Neuronal stem cell (in vitro differentiated cells): ENCODE measurements at regions not wholly inside any gene's neighbourhood (a gene's known extent, or its start where the extent isn't known, plus 50 kb on each side); places are given as distances from the start of the nearest gene placed in this dataset.
"Not testable (repeated sequence)": the region's sequence is repeated elsewhere in the genome, so short reads cannot be mapped to it uniquely, and the experiment has no call there.

ENCODE experiments used
- DNase-seq: peaks from one replicate; pipeline ENCODE4 v3.0.0-alpha.2; 2013; ENCODE audit warnings: low spot score
- H2AFZ ChIP-seq: one replicate; pipeline ENCODE4 v1.6.1; 2013; ENCODE audit warnings: mild to moderate bottlenecking, low read length, inconsistent platforms
- H2AK5ac ChIP-seq: 2 replicates; pipeline ENCODE4 v1.6.1; 2013; ENCODE audit warnings: low read depth, mild to moderate bottlenecking, inconsistent platforms, low read length, moderate library complexity, mixed read lengths
- H2BK120ac ChIP-seq: 2 replicates; pipeline ENCODE4 v1.6.1; 2013; ENCODE audit warnings: low read depth, mild to moderate bottlenecking, inconsistent platforms, low read length, moderate library complexity, mixed read lengths
- H2BK12ac ChIP-seq: one replicate; pipeline ENCODE4 v1.6.1; 2013; ENCODE audit warnings: low read length, inconsistent platforms
- H2BK15ac ChIP-seq: 2 replicates; pipeline ENCODE4 v1.6.1; 2013; ENCODE audit warnings: mild to moderate bottlenecking, low read length, inconsistent platforms, mixed read lengths
- H2BK5ac ChIP-seq: one replicate; pipeline ENCODE4 v1.6.1; 2013; ENCODE audit warnings: inconsistent platforms, mild to moderate bottlenecking, low read length, moderate library complexity
- H3K14ac ChIP-seq: one replicate; pipeline ENCODE4 v1.6.1; 2013; ENCODE audit warnings: low read length, inconsistent platforms
- H3K18ac ChIP-seq: 2 replicates; pipeline ENCODE4 v1.6.1; 2013; ENCODE audit warnings: low read length, inconsistent platforms
- H3K23ac ChIP-seq: 2 replicates; pipeline ENCODE4 v1.6.1; 2013; ENCODE audit warnings: low read depth, mild to moderate bottlenecking, mixed read lengths, low read length, inconsistent platforms; ENCODE audit not compliant: poor library complexity
- H3K27ac ChIP-seq: replicated peaks from 3 replicates; pipeline ENCODE4 v1.5.1; 2013; ENCODE audit warnings: low read length, inconsistent platforms
- H3K27me3 ChIP-seq, 3 experiments: 2 replicates each; pipeline ENCODE4 v1.6.1; 2013; ENCODE audit warnings: low read length in 3 of 3, mild to moderate bottlenecking in 2 of 3, inconsistent platforms in 1 of 3, low read depth in 1 of 3, mixed read lengths in 1 of 3, moderate library complexity in 1 of 3; ENCODE audit not compliant: control insufficient read depth in 3 of 3, insufficient read depth in 3 of 3
- H3K36me3 ChIP-seq, 2 donors: replicated peaks in 1 of 2; 2 replicates each; pipeline ENCODE4 v1.6.1; 2013; ENCODE audit warnings: low read length in 2 of 2; ENCODE audit not compliant: control insufficient read depth in 2 of 2, insufficient read depth in 2 of 2
- H3K4ac ChIP-seq: 2 replicates; pipeline ENCODE4 v1.6.1; 2013; ENCODE audit warnings: inconsistent platforms, mild to moderate bottlenecking, low read length, moderate library complexity
- H3K4me1 ChIP-seq, 2 donors: 1 replicate in 1 of 2; 2 replicates in 1 of 2; pipeline ENCODE4 v1.6.1; 2013; ENCODE audit warnings: low read length in 2 of 2, low read depth in 1 of 2; ENCODE audit not compliant: control insufficient read depth in 2 of 2, insufficient read depth in 1 of 2
- H3K4me2 ChIP-seq: one replicate; pipeline ENCODE4 v1.6.1; 2013; ENCODE audit warnings: mild to moderate bottlenecking, low read length, inconsistent platforms; ENCODE audit not compliant: insufficient read depth, poor library complexity, severe bottlenecking
- H3K4me3 ChIP-seq, 2 donors: 2 replicates each; pipeline ENCODE4 v1.5.1; 2013; ENCODE audit warnings: low read length in 2 of 2, mild to moderate bottlenecking in 2 of 2, inconsistent platforms in 1 of 2, moderate library complexity in 1 of 2
- H3K79me1 ChIP-seq: one replicate; pipeline ENCODE4 v1.6.1; 2013; ENCODE audit warnings: low read depth, mild to moderate bottlenecking, inconsistent platforms, low read length, moderate library complexity
- H3K9ac ChIP-seq: one replicate; pipeline ENCODE4 v1.6.1; 2013; ENCODE audit warnings: mild to moderate bottlenecking, low read depth, low read length, inconsistent platforms; ENCODE audit not compliant: poor library complexity
- H3K9me3 ChIP-seq, 2 donors: replicated peaks in 1 of 2; 2 replicates each; pipeline versions ENCODE3 to v1.6.1; 2013; ENCODE audit warnings: low read length in 2 of 2, mild to moderate bottlenecking in 2 of 2, inconsistent platforms in 1 of 2, low read depth in 1 of 2, mixed read lengths in 1 of 2, moderate library complexity in 1 of 2; ENCODE audit not compliant: control insufficient read depth in 2 of 2, insufficient read depth in 1 of 2
- H4K8ac ChIP-seq: one replicate; pipeline ENCODE4 v1.6.1; 2013; ENCODE audit warnings: low read depth, mild to moderate bottlenecking, inconsistent platforms, low read length, moderate library complexity
- H4K91ac ChIP-seq: one replicate; pipeline ENCODE4 v1.6.1; 2013; ENCODE audit warnings: low read length, low read depth, mild to moderate bottlenecking, inconsistent platforms; ENCODE audit not compliant: poor library complexity
- WGBS, 2 donors: extraction: QIAGEN DNeasy Blood & Tissue Kit; methylation state at CpG; one replicate each; pipeline ENCODE4 v1.1.7; 2013; ENCODE audit warnings: missing lambda C conversion rate in 2 of 2, mixed read lengths in 1 of 2; ENCODE audit not compliant: insufficient read length in 2 of 2, insufficient replicate concordance in 1 of 2; ENCODE audit errors: extremely low coverage in 2 of 2; 5-methylcytosine and 5-hydroxymethylcytosine counted together

- H2AK5ac ChIP-seq: no peak overlapping the region
- H3K27ac ChIP-seq: no peak overlapping the region
These were observed 714.9 kb upstream of the ADGRL3 start for GRCh38 chr4:60485276-60485675.

GRCh38 chr4:60487118-60487761 is 712.9 kb upstream of the ADGRL3 start:
- not testable (repeated sequence) for H3K4ac ChIP-seq, H2AFZ ChIP-seq, H2BK12ac ChIP-seq, H3K23ac ChIP-seq, H4K8ac ChIP-seq, H3K4me3 ChIP-seq, H3K36me3 ChIP-seq, H3K14ac ChIP-seq, H2AK5ac ChIP-seq, H3K27ac ChIP-seq, H3K27me3 ChIP-seq, H3K4me2 ChIP-seq, H3K18ac ChIP-seq, H3K4me1 ChIP-seq, H3K79me1 ChIP-seq, H4K91ac ChIP-seq, DNase-seq, H2BK5ac ChIP-seq, H2BK15ac ChIP-seq, H2BK120ac ChIP-seq, H3K9me3 ChIP-seq, H3K9ac ChIP-seq
- WGBS, 2 donors: no CpG with 5 or more reads among the region's 3 CpGs

More at GRCh38 chr4:60485276-60485675, 714.9 kb upstream of the ADGRL3 start:
- no peaks in the 10 kb centered on the region for H3K79me1 ChIP-seq
- no peak overlapping the region for H2BK12ac ChIP-seq
- no peak overlapping the region for H4K91ac ChIP-seq
- H2AFZ ChIP-seq: no peak overlapping the region
- no peak overlapping the region for H2BK120ac ChIP-seq
- no peak overlapping the region for H2BK15ac ChIP-seq
- no peak overlapping the region for H3K18ac ChIP-seq
- no peak overlapping the region for H2BK5ac ChIP-seq
- H4K8ac ChIP-seq: no peak overlapping the region
- H3K23ac ChIP-seq: no peak overlapping the region
- H3K9me3 ChIP-seq: no peaks in the 10 kb centered on the region
- H3K14ac ChIP-seq: no peak overlapping the region
- no peak overlapping the region for H3K4ac ChIP-seq
- peaks cover 0 to 3% of the 10 kb centered on the region in 2 donors for H3K4me1 ChIP-seq
- H3K9ac ChIP-seq: no peak overlapping the region
- H3K4me2 ChIP-seq: no peak overlapping the region
- H3K4me3 ChIP-seq: no peak overlapping the region
- no peaks in the 10 kb centered on the region for H3K36me3 ChIP-seq
- DNase-seq: no peak
- no peaks in the 10 kb centered on the region for H3K27me3 ChIP-seq
- WGBS, 2 donors: no CpG with 5 or more reads among the region's 3 CpGs

- H3K36me3 ChIP-seq: no peaks in the 10 kb centered on the region
- H3K4ac ChIP-seq: no peak overlapping the region
- H2BK12ac ChIP-seq: no peak overlapping the region
- no peak overlapping the region for H2BK5ac ChIP-seq
- H3K4me1 ChIP-seq: peaks cover 0 to 7% of the 10 kb centered on the region in 2 donors
- H2AFZ ChIP-seq: peak overlapping the region; percentile 81
- peak overlapping the region in 1 of 2 donors; percentile 5 for H3K4me3 ChIP-seq
- H3K27me3 ChIP-seq: no peaks in the 10 kb centered on the region
- WGBS, 2 donors: no CpG with 5 or more reads among the region's 1 CpG
- H3K18ac ChIP-seq: no peak overlapping the region
- H3K27ac ChIP-seq: no peak overlapping the region
- DNase-seq: no peak
- no peak overlapping the region for H4K91ac ChIP-seq
- H3K4me2 ChIP-seq: no peak overlapping the region
- H2AK5ac ChIP-seq: no peak overlapping the region
- no peak overlapping the region for H2BK15ac ChIP-seq
- H3K79me1 ChIP-seq: no peaks in the 10 kb centered on the region
- H3K14ac ChIP-seq: no peak overlapping the region
- H3K9me3 ChIP-seq: no peaks in the 10 kb centered on the region
- no peak overlapping the region for H2BK120ac ChIP-seq
- no peak overlapping the region for H3K23ac ChIP-seq
- H4K8ac ChIP-seq: no peak overlapping the region
- H3K9ac ChIP-seq: no peak overlapping the region
These were observed 699.3 kb upstream of the ADGRL3 start for GRCh38 chr4:60500810-60501209.

GRCh38 chr4:60502733-60503132 is 697.4 kb upstream of the ADGRL3 start:
- Histone ChIP-seq H3K79me1 (no peaks in the 10 kb centered on the region), H3K4ac (no peak overlapping the region), H3K4me3 (no peak overlapping the region), H4K91ac (no peak overlapping the region), H2AK5ac (no peak overlapping the region), H3K9me3 (no peaks in the 10 kb centered on the region), H2BK120ac (no peak overlapping the region), H3K14ac (no peak overlapping the region), H2AFZ (no peak overlapping the region), H2BK15ac (no peak overlapping the region), H3K9ac (no peak overlapping the region), H4K8ac (no peak overlapping the region), H3K27me3 (no peaks in the 10 kb centered on the region), H3K23ac (no peak overlapping the region), H2BK5ac (no peak overlapping the region), H3K27ac (no peak overlapping the region), H3K36me3 (no peaks in the 10 kb centered on the region), H3K4me1 (peaks cover 0 to 7% of the 10 kb centered on the region in 2 donors), H2BK12ac (no peak overlapping the region), H3K4me2 (no peak overlapping the region), H3K18ac (no peak overlapping the region)
- DNase-seq: no peak
